Epithelial cell of esophagus (primary cell): ENCODE measurements at regions not wholly inside any gene's neighbourhood (a gene's known extent, or its start where the extent isn't known, plus 50 kb on each side); places are given as distances from the start of the nearest gene placed in this dataset.

Experiments
- DNase-seq: peaks from one replicate; pipeline ENCODE4 v3.0.0; 2010; ENCODE audit warnings: low read depth
- H3K4me3 ChIP-seq: 2 replicates; pipeline ENCODE4 v1.5.1; 2011; ENCODE audit warnings: mild to moderate bottlenecking, low read length, control low read depth
- CTCF ChIP-seq: IDR thresholded peaks from 2 replicates; pipeline ENCODE4 v1.5.1; 2011; ENCODE audit warnings: low read depth, mild to moderate bottlenecking, low read length, control low read depth, inconsistent platforms; ENCODE audit not compliant: insufficient read depth; ENCODE audit errors: missing control alignments

GRCh38 chr13:85586422-85586831 lies 212.8 kb downstream of the SLITRK6 start:
- TF ChIP-seq CTCF: no peak
- peak; percentile 97 for DNase-seq
- H3K4me3 ChIP-seq: no peak overlapping the region

- no peak overlapping the region for H3K4me3 ChIP-seq
- DNase-seq: peak; percentile 93
- no peak for TF ChIP-seq CTCF
Observed at GRCh38 chr13:85582890-85583289, 216.3 kb downstream of the SLITRK6 start.

GRCh38 chr13:85575110-85575509 lies 224.1 kb downstream of the SLITRK6 start:
- no peak overlapping the region for H3K4me3 ChIP-seq
- no peak for TF ChIP-seq CTCF
- DNase-seq: no peak

- no peak for TF ChIP-seq CTCF
- H3K4me3 ChIP-seq: no peak overlapping the region
- DNase-seq: no peak
Observed at GRCh38 chr13:85567909-85568308, 231.3 kb downstream of the SLITRK6 start.

- H3K4me3 ChIP-seq: no peak overlapping the region
- DNase-seq: no peak
- TF ChIP-seq CTCF: no peak
Observed at GRCh38 chr13:85565652-85566051, 233.6 kb downstream of the SLITRK6 start.

- no peak for DNase-seq
- no peak for TF ChIP-seq CTCF
- no peak overlapping the region for H3K4me3 ChIP-seq
Observed at GRCh38 chr13:85564598-85564997, 234.6 kb downstream of the SLITRK6 start.

- no peak for DNase-seq
- no peak for TF ChIP-seq CTCF
- H3K4me3 ChIP-seq: no peak overlapping the region
Observed at GRCh38 chr13:85562282-85562681, 236.9 kb downstream of the SLITRK6 start.
